A673 (cell line): ENCODE measurements at regions not wholly inside any gene's neighbourhood (a gene's known extent, or its start where the extent isn't known, plus 50 kb on each side); places are given as distances from the start of the nearest gene placed in this dataset.

Source experiments
- BruUV-seq: library from RNA; stranded (reverse); fragments of 400-500 nt; replicated peaks from 2 replicates; lab custom pipeline; 2021; lab: Mats Ljungman, UMichigan
- CTCF ChIA-PET: fragments of 300-600 bp; sonication (Branson Sonifier 250); formaldehyde crosslinking; loops from one replicate; lab custom pipeline; 2022; ENCODE audit warnings: antibody characterized with exemption; lab: Charles Lee
- POLR2A ChIA-PET: fragments of 300-600 bp; sonication (Branson Sonifier 250); formaldehyde crosslinking; loops from one replicate; lab custom pipeline; 2022; ENCODE audit warnings: antibody characterized with exemption; ENCODE audit not compliant: low non-redundant PET; lab: Charles Lee
- DNase-seq: peaks from one replicate; pipeline ENCODE4 v3.0.0-alpha.2; 2015; ENCODE audit warnings: low spot score
- H3K27ac ChIP-seq: fragments of 200-600 bp; sonication (generic); 2 replicates; pipeline ENCODE4 v1.5.1; 2016; ENCODE audit warnings: mixed run types, low read depth, mild to moderate bottlenecking, mixed read lengths, antibody characterized with exemption, low read length; ENCODE audit not compliant: poor library complexity, severe bottlenecking
- H3K27me3 ChIP-seq: fragments of 200-600 bp; sonication (generic); replicated peaks from 2 replicates; pipeline ENCODE4 v1.6.1; 2017; ENCODE audit warnings: mixed run types, low read depth, mild to moderate bottlenecking, mixed read lengths, antibody characterized with exemption, low read length; ENCODE audit not compliant: insufficient read depth, poor library complexity
- H3K36me3 ChIP-seq: fragments of 200-600 bp; sonication (generic); 2 replicates; pipeline ENCODE4 v1.6.1; 2016; ENCODE audit warnings: mixed run types, mild to moderate bottlenecking, mixed read lengths, antibody characterized with exemption, low read length; ENCODE audit not compliant: insufficient read depth, poor library complexity, severe bottlenecking
- H3K4me1 ChIP-seq: fragments of 200-600 bp; sonication (generic); 2 replicates; pipeline ENCODE4 v1.6.1; 2017; ENCODE audit warnings: mixed run types, mild to moderate bottlenecking, mixed read lengths, antibody characterized with exemption, low read length; ENCODE audit not compliant: insufficient read depth, poor library complexity, severe bottlenecking
- H3K4me3 ChIP-seq: fragments of 200-600 bp; sonication (generic); 2 replicates; pipeline ENCODE4 v1.5.1; 2016; ENCODE audit warnings: low read depth, mixed run types, mild to moderate bottlenecking, mixed read lengths, low read length; ENCODE audit not compliant: poor library complexity, severe bottlenecking
- H3K9me3 ChIP-seq: fragments of 200-600 bp; sonication (generic); 2 replicates; pipeline ENCODE4 v1.6.1; 2016; ENCODE audit warnings: mixed run types, low read depth, mild to moderate bottlenecking, mixed read lengths, antibody characterized with exemption, low read length; ENCODE audit not compliant: poor library complexity, severe bottlenecking
- CTCF ChIP-seq: fragments of 300-800, 200-600 bp; sonication (generic); conservative IDR thresholded peaks from 2 replicates; pipeline ENCODE4 v1.5.1; 2017; ENCODE audit warnings: low read depth, mild to moderate bottlenecking, antibody characterized with exemption, low read length, moderate library complexity, mixed read lengths
- EZH2 ChIP-seq: fragments of 200-600 bp; sonication (generic); IDR thresholded peaks from 2 replicates; pipeline ENCODE4 v1.6.1; 2017; ENCODE audit warnings: borderline replicate concordance, low read depth, mild to moderate bottlenecking, mixed read lengths, antibody characterized with exemption, low read length; ENCODE audit not compliant: poor library complexity, severe bottlenecking
- intact Hi-C: fragments of 100-400 bp; cut with micrococcal nuclease; formaldehyde crosslinking; loops from one replicate; pipeline ENCODE4 v1.10.0; 2022; ENCODE audit not compliant: unreplicated experiment

- intact Hi-C loops: no loop called here
- Histone ChIP-seq H3K4me1 (no peaks in the 10 kb centered on the region), H3K27ac (no peak overlapping the region), H3K9me3 (no peaks in the 10 kb centered on the region), H3K36me3 (no peaks in the 10 kb centered on the region), H3K4me3 (no peak overlapping the region), H3K27me3 (peaks cover 22% of the 10 kb centered on the region)
- CTCF ChIA-PET: no interaction called here
- POLR2A ChIA-PET: no interaction called here
- no peak for TF ChIP-seq CTCF
- TF ChIP-seq EZH2: no peak
- peak; percentile 4 for DNase-seq
- no TSS peak for BruUV-seq
Measured at GRCh38 chr3:157754451-157754850, 251.2 kb upstream of the VEPH1 start.

- Histone ChIP-seq H3K27me3 (peaks cover 22% of the 10 kb centered on the region), H3K9me3 (no peaks in the 10 kb centered on the region), H3K27ac (no peak overlapping the region), H3K36me3 (no peaks in the 10 kb centered on the region), H3K4me1 (no peaks in the 10 kb centered on the region), H3K4me3 (no peak overlapping the region)
- no TSS peak for BruUV-seq
- TF ChIP-seq EZH2 (no peak), CTCF (no peak)
- POLR2A ChIA-PET: no interaction called here
- no peak for DNase-seq
- intact Hi-C loops: no loop called here
- CTCF ChIA-PET: no interaction called here
Measured at GRCh38 chr3:157753787-157754136, 250.5 kb upstream of the VEPH1 start.

GRCh38 chr3:157752956-157753786, 250.0 kb upstream of the VEPH1 start:
- Histone ChIP-seq H3K27me3 (peaks cover 16% of the 10 kb centered on the region), H3K4me3 (no peak overlapping the region), H3K27ac (no peak overlapping the region), H3K9me3 (no peaks in the 10 kb centered on the region), H3K36me3 (no peaks in the 10 kb centered on the region), H3K4me1 (no peaks in the 10 kb centered on the region)
- no peak for TF ChIP-seq CTCF
- TF ChIP-seq EZH2: no peak
- no TSS peak for BruUV-seq
- ChIA-PET CTCF (no interaction called here), POLR2A (no interaction called here)
- DNase-seq: no peak
- intact Hi-C loops: no loop called here
